ENCODE measurements at regions not wholly inside any gene's neighbourhood (a gene's known extent, or its start where the extent isn't known, plus 50 kb on each side); places are given as distances from the start of the nearest gene placed in this dataset.
"Not testable (repeated sequence)": the region's sequence is repeated elsewhere in the genome, so short reads cannot be mapped to it uniquely, and the experiment has no call there.

DNA sequence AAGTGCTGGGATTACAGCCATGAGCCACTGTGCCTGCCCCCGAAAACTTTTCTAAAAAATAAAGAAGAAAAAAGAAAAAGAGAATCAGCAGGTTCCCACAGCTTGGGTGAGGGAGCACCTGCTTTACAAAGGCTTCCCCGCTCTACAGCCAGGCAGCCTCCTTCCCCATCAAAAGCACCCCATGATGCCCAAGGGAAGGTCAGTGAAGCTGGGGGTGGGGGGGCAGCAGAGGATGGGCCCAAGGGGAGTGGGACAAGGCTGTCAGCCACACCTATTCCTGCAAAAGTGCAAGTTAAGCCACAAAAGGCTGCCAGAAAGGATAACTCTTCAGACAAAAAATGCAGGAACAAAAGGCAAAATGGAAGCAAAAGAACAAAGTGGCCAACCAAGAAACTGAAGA lies 72.5 kb downstream of the FAM50B start:
- TF ChIP-seq POLR2A (IDR thresholded peaks at IDR 0.05): no peak
- TF ChIP-seq, protein P1, sequence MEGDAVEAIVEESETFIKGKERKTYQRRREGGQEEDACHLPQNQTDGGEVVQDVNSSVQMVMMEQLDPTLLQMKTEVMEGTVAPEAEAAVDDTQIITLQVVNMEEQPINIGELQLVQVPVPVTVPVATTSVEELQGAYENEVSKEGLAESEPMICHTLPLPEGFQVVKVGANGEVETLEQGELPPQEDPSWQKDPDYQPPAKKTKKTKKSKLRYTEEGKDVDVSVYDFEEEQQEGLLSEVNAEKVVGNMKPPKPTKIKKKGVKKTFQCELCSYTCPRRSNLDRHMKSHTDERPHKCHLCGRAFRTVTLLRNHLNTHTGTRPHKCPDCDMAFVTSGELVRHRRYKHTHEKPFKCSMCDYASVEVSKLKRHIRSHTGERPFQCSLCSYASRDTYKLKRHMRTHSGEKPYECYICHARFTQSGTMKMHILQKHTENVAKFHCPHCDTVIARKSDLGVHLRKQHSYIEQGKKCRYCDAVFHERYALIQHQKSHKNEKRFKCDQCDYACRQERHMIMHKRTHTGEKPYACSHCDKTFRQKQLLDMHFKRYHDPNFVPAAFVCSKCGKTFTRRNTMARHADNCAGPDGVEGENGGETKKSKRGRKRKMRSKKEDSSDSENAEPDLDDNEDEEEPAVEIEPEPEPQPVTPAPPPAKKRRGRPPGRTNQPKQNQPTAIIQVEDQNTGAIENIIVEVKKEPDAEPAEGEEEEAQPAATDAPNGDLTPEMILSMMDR (IDR thresholded peaks at IDR 0.05): no peak
- TF ChIP-seq POLR2AphosphoS5 (IDR thresholded peaks at IDR 0.05; ENCODE audit: insufficient read depth in 1 of 2, low read depth in 1 of 2): no peak
- no peaks in the 10 kb centered on the region for H3K36me3 ChIP-seq
- H3K9me3 ChIP-seq: no peaks in the 10 kb centered on the region
- no peaks in the 10 kb centered on the region for H3K4me1 ChIP-seq
- peak in 1 of 2 donors; percentile 64 for DNase-seq (ENCODE audit: extremely low spot score in 2 of 2)
- intact Hi-C loops (cut with DNase I): no loop called here
- no peaks in the 10 kb centered on the region for H3K27me3 ChIP-seq
- no peak overlapping the region for H3K4me3 ChIP-seq
- H3K27ac ChIP-seq: no peak overlapping the region

DNA sequence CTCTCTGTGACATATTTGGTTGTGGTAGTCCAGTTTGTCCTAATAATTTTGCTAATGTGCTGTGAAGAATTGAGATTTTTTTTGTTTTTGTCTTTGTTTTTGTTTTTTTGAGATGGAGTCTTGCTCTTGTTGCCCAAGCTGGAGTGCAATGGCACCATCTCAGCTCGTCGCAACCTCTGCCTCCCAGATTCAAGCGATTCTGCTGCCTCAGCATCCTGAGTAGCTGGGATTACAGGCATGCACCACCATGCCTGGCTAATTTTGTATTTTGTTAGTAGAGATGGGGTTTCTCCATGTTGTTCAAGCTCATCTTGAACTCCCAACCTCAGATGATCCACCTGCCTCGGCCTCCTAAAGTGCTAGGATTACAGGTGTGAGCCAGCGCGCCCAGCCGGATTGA lies 73.4 kb downstream of the FAM50B start:
- intact Hi-C loops (cut with DNase I); H3K9me3 ChIP-seq; H3K27ac ChIP-seq; H3K36me3 ChIP-seq; H3K27me3 ChIP-seq; DNase-seq (ENCODE audit: extremely low spot score in 2 of 2); H3K4me3 ChIP-seq; H3K4me1 ChIP-seq: not testable (repeated sequence)

DNA sequence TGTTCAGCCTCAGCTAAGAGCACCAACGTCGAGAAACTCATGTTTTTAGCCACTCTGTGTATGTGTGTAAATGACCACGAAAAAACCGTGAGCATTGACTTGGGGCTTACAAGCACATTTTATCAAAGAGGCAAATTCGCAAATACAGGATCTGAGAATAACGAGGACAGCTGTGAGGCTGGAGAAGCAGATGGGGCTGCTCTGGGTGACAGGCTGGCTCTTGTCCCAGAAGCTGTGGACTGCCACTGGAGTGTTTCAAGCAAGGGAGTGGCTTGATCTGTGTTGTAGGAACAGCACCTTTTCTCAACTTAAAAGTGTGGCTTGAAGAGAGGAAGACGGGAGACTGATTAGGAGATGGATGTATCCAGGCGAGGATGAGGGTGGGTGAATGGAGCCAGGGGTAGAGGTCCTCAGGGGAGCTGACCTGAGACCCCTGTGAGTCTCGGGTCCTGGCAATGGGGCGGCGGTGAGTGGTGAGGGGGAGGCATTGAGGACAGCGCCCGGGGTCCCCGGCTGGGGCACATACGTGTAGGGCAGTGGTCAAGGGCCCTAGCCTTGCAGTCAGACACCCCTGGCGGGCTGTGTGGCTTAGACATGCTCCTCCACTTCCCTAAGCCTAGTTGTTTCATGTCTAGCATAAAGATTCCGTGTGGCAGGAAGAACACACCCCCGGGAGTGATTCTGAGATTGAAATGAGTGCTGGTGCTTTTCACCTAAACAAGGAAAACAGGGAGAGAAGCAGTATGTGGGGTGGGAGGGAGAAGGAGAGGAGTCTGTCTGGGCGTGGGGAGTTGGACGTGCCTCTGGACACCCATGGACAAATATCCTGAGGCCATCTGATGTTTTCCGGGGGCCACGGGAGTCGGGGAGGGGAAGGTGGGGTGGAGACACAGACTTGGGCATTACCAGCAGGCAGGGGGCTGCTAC lies 76.3 kb downstream of the FAM50B start:
- intact Hi-C loops (cut with DNase I); H3K9me3 ChIP-seq; H3K27me3 ChIP-seq; H3K4me1 ChIP-seq; H3K36me3 ChIP-seq; H3K4me3 ChIP-seq; DNase-seq (ENCODE audit: extremely low spot score in 2 of 2): not testable (repeated sequence)
- peak overlapping the region; percentile 33 for H3K27ac ChIP-seq

DNA sequence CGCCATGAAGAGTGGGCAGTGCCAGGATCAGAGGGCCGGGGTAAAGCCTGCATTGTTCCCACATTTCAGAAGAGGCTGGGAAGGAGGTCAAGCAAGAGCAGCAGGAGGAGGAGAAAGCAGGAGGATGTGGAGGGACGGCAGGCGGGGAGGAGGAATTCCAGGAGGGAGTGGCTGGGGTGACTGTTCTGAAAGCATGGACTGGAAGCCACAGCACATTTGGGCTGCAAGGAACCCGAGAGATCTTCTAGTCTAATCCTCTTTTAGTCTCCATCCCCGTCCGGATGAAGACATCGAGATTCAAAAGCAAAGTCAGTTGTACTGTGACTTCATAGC lies 76.9 kb downstream of the FAM50B start:
- TF ChIP-seq POLR2A (IDR thresholded peaks at IDR 0.05) (no peak), POLR2AphosphoS5 (IDR thresholded peaks at IDR 0.05; ENCODE audit: insufficient read depth in 1 of 2, low read depth in 1 of 2) (no peak)
- TF ChIP-seq, protein P1 (IDR thresholded peaks at IDR 0.05): no peak
- DNase-seq (ENCODE audit: extremely low spot score in 2 of 2): no peak
- Histone ChIP-seq H3K27me3 (no peaks in the 10 kb centered on the region), H3K4me1 (no peaks in the 10 kb centered on the region), H3K36me3 (no peaks in the 10 kb centered on the region), H3K9me3 (no peaks in the 10 kb centered on the region), H3K27ac (peak overlapping the region; percentile 33), H3K4me3 (no peak overlapping the region)
- intact Hi-C loops (cut with DNase I): no loop called here

DNA sequence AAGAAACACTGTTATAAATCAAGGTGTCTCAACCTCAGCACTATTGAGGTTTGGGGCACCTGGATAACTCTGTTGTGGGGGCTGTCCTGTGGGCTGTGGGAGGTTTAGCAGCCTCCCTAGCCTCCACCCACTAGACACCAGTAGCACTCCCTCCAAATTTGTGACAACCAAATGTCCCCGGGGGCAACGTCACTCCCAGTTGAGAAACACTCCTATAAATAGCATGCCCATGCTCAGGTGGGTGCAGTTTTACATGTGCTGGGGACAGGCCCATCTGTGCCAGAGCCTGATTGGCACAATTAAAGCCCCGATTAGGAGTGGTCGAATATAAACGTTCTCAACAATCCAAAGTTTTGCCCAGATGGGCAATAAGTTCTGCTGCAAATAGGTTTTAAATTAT lies 78.9 kb downstream of the FAM50B start:
- Histone ChIP-seq H3K9me3 (no peaks in the 10 kb centered on the region), H3K4me3 (no peak overlapping the region), H3K27ac (no peak overlapping the region), H3K27me3 (no peaks in the 10 kb centered on the region), H3K4me1 (no peaks in the 10 kb centered on the region), H3K36me3 (no peaks in the 10 kb centered on the region)
- TF ChIP-seq POLR2AphosphoS5 (IDR thresholded peaks at IDR 0.05; ENCODE audit: insufficient read depth in 1 of 2, low read depth in 1 of 2): no peak
- TF ChIP-seq, protein P1 (IDR thresholded peaks at IDR 0.05): no peak
- no peak for TF ChIP-seq POLR2A (IDR thresholded peaks at IDR 0.05)
- intact Hi-C loops (cut with DNase I): no loop called here
- no peak for DNase-seq (ENCODE audit: extremely low spot score in 2 of 2)

DNA sequence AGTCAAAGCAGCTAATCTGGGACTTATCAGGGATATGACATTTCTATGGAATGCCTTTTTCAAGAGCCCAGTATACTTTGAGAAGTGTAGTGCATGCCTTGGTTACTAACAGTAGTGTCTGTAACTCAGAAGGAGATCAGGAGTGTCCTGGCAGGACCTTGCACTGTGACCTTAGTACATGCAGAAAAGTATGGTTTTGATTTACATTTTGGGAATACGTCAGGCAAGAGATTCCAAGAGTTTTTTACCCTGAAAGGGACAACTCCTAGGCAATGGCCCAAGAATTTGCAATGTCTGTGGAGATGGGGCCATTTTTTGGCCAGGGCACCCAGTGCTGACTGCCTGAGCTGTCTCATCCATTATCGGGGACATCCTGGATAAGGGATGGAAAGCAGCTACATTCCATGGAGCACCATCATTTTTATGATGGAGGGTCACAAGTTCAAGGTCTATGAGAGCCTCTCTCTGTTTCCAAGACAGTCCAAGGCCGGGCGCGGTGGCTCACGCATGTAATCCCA lies 80.2 kb downstream of the FAM50B start:
- H3K4me3 ChIP-seq: no peak overlapping the region
- no peak overlapping the region for H3K27ac ChIP-seq
- no peaks in the 10 kb centered on the region for H3K36me3 ChIP-seq
- no peak for TF ChIP-seq POLR2A (IDR thresholded peaks at IDR 0.05)
- no peak for TF ChIP-seq POLR2AphosphoS5 (IDR thresholded peaks at IDR 0.05; ENCODE audit: insufficient read depth in 1 of 2, low read depth in 1 of 2)
- TF ChIP-seq, protein P1 (IDR thresholded peaks at IDR 0.05): no peak
- DNase-seq (ENCODE audit: extremely low spot score in 2 of 2): no peak
- H3K9me3 ChIP-seq: no peaks in the 10 kb centered on the region
- no peaks in the 10 kb centered on the region for H3K4me1 ChIP-seq
- no peaks in the 10 kb centered on the region for H3K27me3 ChIP-seq
- intact Hi-C loops (cut with DNase I): no loop called here

Measured in vagina (tissue), 2 donors.